ENCODE measurements at regions not wholly inside any gene's neighbourhood (a gene's known extent, or its start where the extent isn't known, plus 50 kb on each side); places are given as distances from the start of the nearest gene placed in this dataset.

DNA sequence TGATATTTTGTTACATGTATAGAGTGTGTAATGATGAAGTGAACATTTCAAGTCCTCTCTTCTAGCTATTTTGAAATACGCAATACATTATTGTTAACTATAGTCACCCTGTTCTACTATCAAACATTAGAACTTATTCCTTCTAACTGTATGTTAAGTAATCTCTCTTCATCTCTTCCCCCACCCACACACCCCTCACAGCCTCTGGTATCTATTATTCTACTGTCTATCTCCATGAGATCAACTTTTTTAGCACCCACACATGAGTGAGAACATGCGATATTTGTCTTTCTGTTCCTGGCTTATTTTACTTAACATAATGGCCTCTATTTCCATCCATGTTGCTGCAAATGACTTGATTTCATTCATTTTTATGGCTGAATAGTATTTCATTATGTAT is 57.7 kb upstream of the EGR2 start:
- no peak for DNase-seq
- Histone ChIP-seq H3K4me3 (ENCODE audit: low read length) (no peak overlapping the region), H3K27ac (ENCODE audit: low read length) (no peak overlapping the region), H3K9me3 (ENCODE audit: control insufficient read depth, low read length) (no peaks in the 10 kb centered on the region), H3K4me1 (ENCODE audit: control insufficient read depth, insufficient read depth, low read length) (no peaks in the 10 kb centered on the region), H3K27me3 (ENCODE audit: control insufficient read depth, insufficient read depth) (no peaks in the 10 kb centered on the region)
- no peak for ATAC-seq
- intact Hi-C loops (cut with DNase I), result no loop called here
- WGBS, result 89% methylated on average over 2 of the region's 2 CpGs

DNA sequence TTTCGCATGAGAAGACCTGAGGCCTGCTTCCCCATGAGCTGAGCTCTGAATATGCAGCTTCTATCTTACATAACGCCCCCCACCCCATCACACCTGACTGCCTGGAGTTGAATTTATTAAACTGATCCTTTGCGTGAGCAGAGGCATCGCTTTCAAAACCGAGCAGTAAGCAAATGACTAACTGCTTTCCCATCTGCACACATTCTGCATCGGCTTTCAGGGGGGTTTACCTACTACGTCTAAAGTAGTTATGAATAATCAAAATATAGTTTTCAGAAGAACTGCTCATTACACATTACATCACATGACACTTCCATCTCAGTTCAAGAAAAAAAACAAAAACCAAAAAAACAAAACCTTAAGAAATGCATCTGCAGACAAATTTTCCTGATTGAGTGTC is 54.7 kb upstream of the EGR2 start:
- DNase-seq, result no peak
- WGBS, result 90% methylated on average over 7 of the region's 7 CpGs
- Histone ChIP-seq H3K4me3 (ENCODE audit: low read length) (no peak overlapping the region), H3K9me3 (ENCODE audit: control insufficient read depth, low read length) (no peaks in the 10 kb centered on the region), H3K4me1 (ENCODE audit: control insufficient read depth, insufficient read depth, low read length) (no peaks in the 10 kb centered on the region), H3K27me3 (ENCODE audit: control insufficient read depth, insufficient read depth) (no peaks in the 10 kb centered on the region), H3K27ac (ENCODE audit: low read length) (no peak overlapping the region)
- intact Hi-C loops (cut with DNase I), result no loop called here
- no peak for ATAC-seq

DNA sequence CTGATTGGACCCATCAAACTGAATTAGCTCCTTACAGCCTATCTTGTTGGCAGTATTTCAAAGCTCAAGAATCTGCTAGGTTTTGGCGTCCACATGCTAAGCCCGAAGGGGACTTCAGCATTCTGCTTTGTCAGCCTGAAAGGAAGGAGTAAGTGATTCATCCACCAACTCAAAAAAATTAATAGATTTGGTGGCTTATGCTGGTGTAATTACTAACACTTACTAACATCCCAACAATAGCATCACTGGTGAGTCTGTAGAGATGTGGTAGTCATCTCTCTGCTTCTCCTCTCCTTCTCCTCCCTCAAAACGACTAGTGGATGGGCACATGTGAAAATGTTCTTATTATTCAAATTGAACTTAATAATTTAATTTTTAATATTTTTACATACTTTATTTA is 53.8 kb upstream of the EGR2 start:
- Histone ChIP-seq H3K4me1 (ENCODE audit: control insufficient read depth, insufficient read depth, low read length) (no peaks in the 10 kb centered on the region), H3K27ac (ENCODE audit: low read length) (no peak overlapping the region), H3K27me3 (ENCODE audit: control insufficient read depth, insufficient read depth) (no peaks in the 10 kb centered on the region), H3K4me3 (ENCODE audit: low read length) (no peak overlapping the region), H3K9me3 (ENCODE audit: control insufficient read depth, low read length) (no peaks in the 10 kb centered on the region)
- WGBS, result 90% methylated on average over 3 of the region's 3 CpGs
- intact Hi-C loops (cut with DNase I), result no loop called here
- ATAC-seq, result no peak
- no peak for DNase-seq

DNA sequence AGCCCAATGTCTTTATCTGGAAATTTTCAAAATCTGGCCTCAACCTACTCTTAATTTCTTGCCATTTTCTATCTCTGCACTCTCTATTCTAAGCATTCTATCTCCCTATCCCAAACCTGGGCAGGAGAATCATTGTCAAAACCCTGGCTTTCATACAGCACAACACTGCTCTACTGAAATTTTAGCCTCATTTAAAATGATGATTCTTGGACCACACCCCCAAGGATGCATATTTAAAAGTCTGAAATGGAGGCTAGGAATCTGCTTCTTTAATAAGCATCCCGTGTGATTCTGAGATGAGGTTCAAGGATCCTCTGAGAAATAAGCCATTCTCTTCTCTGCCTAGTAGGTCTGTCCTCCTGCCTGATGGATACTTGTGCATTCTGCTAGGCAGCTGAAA is 50.8 kb upstream of the EGR2 start:
- DNase-seq (no peak), ATAC-seq (no peak)
- Histone ChIP-seq H3K9me3 (ENCODE audit: control insufficient read depth, low read length) (no peaks in the 10 kb centered on the region), H3K4me1 (ENCODE audit: control insufficient read depth, insufficient read depth, low read length) (no peaks in the 10 kb centered on the region), H3K4me3 (ENCODE audit: low read length) (no peak overlapping the region), H3K27ac (ENCODE audit: low read length) (no peak overlapping the region), H3K27me3 (ENCODE audit: control insufficient read depth, insufficient read depth) (no peaks in the 10 kb centered on the region)
- 83% methylated on average over 1 of the region's 1 CpG for WGBS
- intact Hi-C loops (cut with DNase I), result no loop called here

DNA sequence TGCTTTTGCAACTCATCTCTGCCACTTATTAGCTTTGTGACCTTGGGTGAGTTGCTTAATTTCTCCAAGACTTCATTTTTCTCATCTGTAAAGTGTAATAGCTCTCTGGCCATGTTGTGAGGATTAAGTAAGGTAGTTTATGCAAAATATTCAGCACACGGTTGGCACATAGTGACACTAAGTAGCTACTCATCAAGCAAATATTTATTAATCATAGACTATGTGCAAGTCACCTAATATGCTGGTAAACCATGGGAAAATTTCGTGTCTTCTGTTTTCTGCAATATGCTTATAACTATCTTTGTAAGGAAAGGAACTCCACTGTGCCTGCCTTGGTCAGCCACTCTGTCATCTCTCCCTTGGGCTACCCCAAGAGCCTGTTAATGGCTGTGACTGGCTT is 50.3 kb upstream of the EGR2 start:
- intact Hi-C loops (cut with DNase I), result no loop called here
- 81% methylated on average over 2 of the region's 2 CpGs for WGBS
- H3K27me3 ChIP-seq (ENCODE audit: control insufficient read depth, insufficient read depth), result no peaks in the 10 kb centered on the region
- H3K4me3 ChIP-seq (ENCODE audit: low read length), result no peak overlapping the region
- H3K9me3 ChIP-seq (ENCODE audit: control insufficient read depth, low read length), result no peaks in the 10 kb centered on the region
- ATAC-seq (no peak), DNase-seq (no peak)
- no peak overlapping the region for H3K27ac ChIP-seq (ENCODE audit: low read length)
- no peaks in the 10 kb centered on the region for H3K4me1 ChIP-seq (ENCODE audit: control insufficient read depth, insufficient read depth, low read length)
